ENCODE measurements at regions not wholly inside any gene's neighbourhood (a gene's known extent, or its start where the extent isn't known, plus 50 kb on each side); places are given as distances from the start of the nearest gene placed in this dataset.
"Not testable (repeated sequence)": the region's sequence is repeated elsewhere in the genome, so short reads cannot be mapped to it uniquely, and the experiment has no call there.

- no peaks in the 10 kb centered on the region for H3K36me3 ChIP-seq (ENCODE audit: control insufficient read depth, insufficient read depth, low read length)
- H2AFZ ChIP-seq, result no peak overlapping the region
- H3K79me2 ChIP-seq, result no peaks in the 10 kb centered on the region
- H3K27ac ChIP-seq, result no peak overlapping the region
- no peaks in the 10 kb centered on the region for H3K27me3 ChIP-seq (ENCODE audit: control insufficient read depth, insufficient read depth, low read length)
- no peaks in the 10 kb centered on the region for H3K4me1 ChIP-seq
- no peak overlapping the region for H3K4me3 ChIP-seq (ENCODE audit: low read depth, low read length)
- no peaks in the 10 kb centered on the region for H3K9me3 ChIP-seq (ENCODE audit: control insufficient read depth, low read length)
- TF ChIP-seq CTCF (IDR thresholded peaks at IDR 0.05), result no peak
- H3K4me2 ChIP-seq (ENCODE audit: low read length), result no peak overlapping the region
- no peak overlapping the region for H3K9ac ChIP-seq
Measured at GRCh38 chr10:81192221-81192788, 654.6 kb downstream of the SH2D4B start.

GRCh38 chr10:81200801-81201200 is 663.1 kb downstream of the SH2D4B start:
- Histone ChIP-seq H3K36me3 (ENCODE audit: control insufficient read depth, insufficient read depth, low read length) (no peaks in the 10 kb centered on the region), H3K27me3 (ENCODE audit: control insufficient read depth, insufficient read depth, low read length) (no peaks in the 10 kb centered on the region), H3K4me1 (no peaks in the 10 kb centered on the region), H2AFZ (no peak overlapping the region), H3K9me3 (ENCODE audit: control insufficient read depth, low read length) (no peaks in the 10 kb centered on the region), H3K4me2 (ENCODE audit: low read length) (no peak overlapping the region), H3K9ac (no peak overlapping the region), H3K79me2 (no peaks in the 10 kb centered on the region), H3K27ac (no peak overlapping the region), H3K4me3 (ENCODE audit: low read depth, low read length) (no peak overlapping the region)
- TF ChIP-seq CTCF (IDR thresholded peaks at IDR 0.05), result no peak

GRCh38 chr10:81207359-81207758 is 667.6 kb upstream of the NRG3 start:
- not testable (repeated sequence) for H3K4me2 ChIP-seq (ENCODE audit: low read length); H3K9ac ChIP-seq; H3K4me1 ChIP-seq; H3K79me2 ChIP-seq; H3K27me3 ChIP-seq (ENCODE audit: control insufficient read depth, insufficient read depth, low read length); H3K27ac ChIP-seq; H3K36me3 ChIP-seq (ENCODE audit: control insufficient read depth, insufficient read depth, low read length); H3K4me3 ChIP-seq (ENCODE audit: low read depth, low read length); H2AFZ ChIP-seq; H3K9me3 ChIP-seq (ENCODE audit: control insufficient read depth, low read length)

GRCh38 chr10:81213370-81213769 is 661.6 kb upstream of the NRG3 start:
- no peaks in the 10 kb centered on the region for H3K4me1 ChIP-seq
- no peaks in the 10 kb centered on the region for H3K27me3 ChIP-seq (ENCODE audit: control insufficient read depth, insufficient read depth, low read length)
- no peak for TF ChIP-seq CTCF (IDR thresholded peaks at IDR 0.05)
- H3K27ac ChIP-seq, result no peak overlapping the region
- H2AFZ ChIP-seq, result no peak overlapping the region
- no peaks in the 10 kb centered on the region for H3K36me3 ChIP-seq (ENCODE audit: control insufficient read depth, insufficient read depth, low read length)
- no peak overlapping the region for H3K4me3 ChIP-seq (ENCODE audit: low read depth, low read length)
- no peaks in the 10 kb centered on the region for H3K9me3 ChIP-seq (ENCODE audit: control insufficient read depth, low read length)
- no peak overlapping the region for H3K4me2 ChIP-seq (ENCODE audit: low read length)
- no peak overlapping the region for H3K9ac ChIP-seq
- no peaks in the 10 kb centered on the region for H3K79me2 ChIP-seq

GRCh38 chr10:81215498-81215897 is 659.5 kb upstream of the NRG3 start:
- no peaks in the 10 kb centered on the region for H3K4me1 ChIP-seq

More at GRCh38 chr10:81215498-81215897, 659.5 kb upstream of the NRG3 start:
- Histone ChIP-seq H3K27ac (no peak overlapping the region), H3K4me2 (ENCODE audit: low read length) (no peak overlapping the region), H3K4me3 (ENCODE audit: low read depth, low read length) (no peak overlapping the region), H2AFZ (no peak overlapping the region), H3K9me3 (ENCODE audit: control insufficient read depth, low read length) (no peaks in the 10 kb centered on the region), H3K36me3 (ENCODE audit: control insufficient read depth, insufficient read depth, low read length) (no peaks in the 10 kb centered on the region), H3K27me3 (ENCODE audit: control insufficient read depth, insufficient read depth, low read length) (no peaks in the 10 kb centered on the region), H3K9ac (no peak overlapping the region), H3K79me2 (no peaks in the 10 kb centered on the region)
- TF ChIP-seq CTCF (IDR thresholded peaks at IDR 0.05), result no peak
